Muscle layer of colon (tissue), 2 donors: ENCODE measurements at regions not wholly inside any gene's neighbourhood (a gene's known extent, or its start where the extent isn't known, plus 50 kb on each side); places are given as distances from the start of the nearest gene placed in this dataset.

Source experiments
- H3K27ac ChIP-seq: one replicate; pipeline ENCODE4 v1.7.0; 2013; ENCODE audit warnings: low read depth, mild to moderate bottlenecking, low read length, moderate library complexity
- H3K27me3 ChIP-seq, 2 donors: one replicate each; pipeline ENCODE4 v1.7.0; 2013; ENCODE audit warnings: low read length in 2 of 2, mild to moderate bottlenecking in 2 of 2; ENCODE audit not compliant: insufficient read depth in 2 of 2, control insufficient read depth in 1 of 2
- H3K36me3 ChIP-seq: one replicate; pipeline ENCODE4 v1.7.0; 2013; ENCODE audit warnings: mild to moderate bottlenecking, low read length; ENCODE audit not compliant: insufficient read depth
- H3K4me1 ChIP-seq: one replicate; pipeline ENCODE4 v1.7.0; 2013; ENCODE audit warnings: mild to moderate bottlenecking, low read length; ENCODE audit not compliant: insufficient read depth
- H3K4me3 ChIP-seq, 2 donors: one replicate each; pipeline ENCODE4 v1.7.0; 2013; ENCODE audit warnings: low read length in 2 of 2, low read depth in 1 of 2, mild to moderate bottlenecking in 1 of 2, moderate library complexity in 1 of 2
- H3K9ac ChIP-seq: one replicate; pipeline ENCODE4 v1.7.0; 2013; ENCODE audit warnings: low read length
- H3K9me3 ChIP-seq: one replicate; pipeline ENCODE4 v1.7.0; 2013; ENCODE audit warnings: mild to moderate bottlenecking, low read length
- donor health status: abdominal sarcoma.
- donor health status: Adenocarcinoma of cecum.

GRCh38 chr7:110105840-110106239 lies 985.1 kb upstream of the LRRN3 start:
- no peaks in the 10 kb centered on the region for H3K4me1 ChIP-seq
- no peaks in the 10 kb centered on the region for H3K9me3 ChIP-seq
- H3K4me3 ChIP-seq: no peak overlapping the region
- no peak overlapping the region for H3K9ac ChIP-seq
- H3K36me3 ChIP-seq: no peaks in the 10 kb centered on the region
- H3K27ac ChIP-seq: no peak overlapping the region
- H3K27me3 ChIP-seq: no peaks in the 10 kb centered on the region

DNA sequence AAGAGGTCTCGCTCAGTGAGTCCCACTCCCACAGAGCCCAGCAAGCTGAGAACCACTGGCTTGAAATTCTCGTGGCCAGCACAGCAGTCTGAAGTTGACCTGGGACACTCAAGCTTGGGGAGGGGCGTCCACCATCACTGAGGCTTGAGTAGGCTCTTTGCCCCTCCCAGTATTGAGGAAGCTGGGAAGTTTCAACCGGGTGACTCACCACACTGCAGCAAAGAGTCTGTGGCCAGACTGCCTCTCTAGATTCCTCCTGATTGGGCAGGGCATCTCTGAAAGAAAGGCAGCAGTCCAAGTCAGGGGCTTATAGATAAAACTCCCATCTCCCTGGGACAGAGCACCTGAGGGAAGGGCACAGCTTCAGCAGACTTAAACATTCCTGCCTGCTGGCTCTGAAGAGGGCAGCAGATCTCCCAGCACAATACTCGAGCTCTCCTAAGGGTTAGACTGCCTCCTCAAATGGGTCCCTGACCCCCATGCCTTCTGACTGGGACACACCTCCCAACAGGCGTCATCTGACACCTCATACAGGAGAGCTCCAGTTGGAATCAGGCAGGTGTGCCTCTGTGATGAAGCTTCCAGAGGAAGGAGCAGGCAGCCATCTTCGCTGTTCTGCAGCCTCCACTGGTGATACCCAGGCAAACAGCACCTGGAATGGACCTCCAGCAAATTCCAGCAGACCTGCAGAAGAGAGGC lies 970.9 kb upstream of the LRRN3 start:
- Histone ChIP-seq H3K36me3 (no peaks in the 10 kb centered on the region), H3K4me3 (no peak overlapping the region), H3K27ac (no peak overlapping the region), H3K27me3 (no peaks in the 10 kb centered on the region), H3K9ac (no peak overlapping the region), H3K4me1 (no peaks in the 10 kb centered on the region), H3K9me3 (no peaks in the 10 kb centered on the region)

DNA sequence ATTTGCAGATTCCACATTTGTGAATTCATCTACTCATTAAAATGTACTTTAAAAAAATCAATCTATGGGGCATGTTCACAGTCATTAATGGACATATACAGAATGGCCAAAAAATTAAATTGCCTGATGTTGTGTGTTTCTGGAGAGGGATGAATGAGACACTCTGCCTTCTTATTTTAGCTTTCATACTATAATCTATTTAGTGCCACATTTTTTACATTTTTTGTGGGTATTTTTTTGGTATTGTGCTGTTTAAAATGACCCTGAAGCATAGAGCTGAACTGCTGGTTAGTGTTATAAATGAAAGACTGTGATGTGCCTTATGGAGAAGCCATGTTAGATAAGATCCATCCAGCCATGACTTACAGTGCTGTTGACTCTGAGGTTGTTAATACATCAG lies 961.8 kb upstream of the LRRN3 start:
- Histone ChIP-seq H3K27ac (no peak overlapping the region), H3K4me3 (no peak overlapping the region), H3K9me3 (no peaks in the 10 kb centered on the region), H3K4me1 (no peaks in the 10 kb centered on the region), H3K36me3 (no peaks in the 10 kb centered on the region), H3K9ac (no peak overlapping the region), H3K27me3 (no peaks in the 10 kb centered on the region)

- Histone ChIP-seq H3K36me3 (no peaks in the 10 kb centered on the region), H3K9ac (no peak overlapping the region), H3K4me3 (no peak overlapping the region), H3K9me3 (no peaks in the 10 kb centered on the region), H3K27me3 (no peaks in the 10 kb centered on the region), H3K4me1 (no peaks in the 10 kb centered on the region), H3K27ac (no peak overlapping the region)
Observed at GRCh38 chr7:110130669-110131068, 960.3 kb upstream of the LRRN3 start.

DNA sequence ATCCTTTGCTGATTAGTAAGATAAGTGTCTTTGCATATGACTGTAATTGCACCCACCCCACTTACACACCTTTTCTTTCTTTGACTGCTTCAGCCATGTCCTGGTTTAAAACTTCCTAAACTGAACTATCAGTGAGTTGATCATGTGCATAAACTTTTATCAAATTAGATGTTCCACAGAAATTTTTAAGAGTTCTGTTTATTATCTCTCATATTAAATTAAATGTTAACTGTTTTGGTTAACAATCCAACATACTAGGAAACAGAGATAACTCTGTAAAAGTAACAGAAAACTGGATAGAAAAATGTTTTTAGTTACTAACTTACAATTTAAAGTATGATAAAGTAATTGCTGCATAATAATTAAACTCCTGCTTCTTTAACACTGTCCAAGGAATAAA lies 959.6 kb upstream of the LRRN3 start:
- Histone ChIP-seq H3K9ac (no peak overlapping the region), H3K9me3 (no peaks in the 10 kb centered on the region), H3K4me3 (no peak overlapping the region), H3K4me1 (no peaks in the 10 kb centered on the region), H3K36me3 (no peaks in the 10 kb centered on the region), H3K27me3 (no peaks in the 10 kb centered on the region), H3K27ac (no peak overlapping the region)

DNA sequence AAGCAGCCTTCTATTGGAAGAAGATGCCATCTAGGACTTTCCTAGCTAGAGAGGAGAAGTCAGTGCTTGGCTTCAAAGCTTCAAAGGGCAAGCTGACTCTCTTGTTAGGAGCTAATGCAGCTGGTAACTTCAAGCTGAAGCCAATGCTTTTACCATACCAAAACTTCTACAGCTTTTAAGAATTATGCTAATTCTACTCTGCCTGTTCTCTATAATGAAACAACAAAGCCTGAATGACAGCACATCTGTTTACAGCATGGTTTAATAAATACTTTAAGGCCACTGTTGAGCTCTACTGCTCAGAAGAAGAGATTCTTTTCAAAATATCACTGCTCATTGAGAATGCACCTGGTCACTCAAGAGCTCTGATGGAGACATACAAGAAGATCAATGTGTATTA lies 951.9 kb upstream of the LRRN3 start:
- H3K4me3 ChIP-seq: no peak overlapping the region
- H3K36me3 ChIP-seq: no peaks in the 10 kb centered on the region
- H3K9ac ChIP-seq: no peak overlapping the region
- H3K27me3 ChIP-seq: no peaks in the 10 kb centered on the region
- H3K9me3 ChIP-seq: no peaks in the 10 kb centered on the region
- H3K4me1 ChIP-seq: no peaks in the 10 kb centered on the region
- H3K27ac ChIP-seq: no peak overlapping the region

- Histone ChIP-seq H3K4me1 (no peaks in the 10 kb centered on the region), H3K36me3 (no peaks in the 10 kb centered on the region), H3K9me3 (no peaks in the 10 kb centered on the region), H3K9ac (no peak overlapping the region), H3K27me3 (no peaks in the 10 kb centered on the region), H3K27ac (no peak overlapping the region), H3K4me3 (no peak overlapping the region)
Observed at GRCh38 chr7:110142939-110143526, 947.9 kb upstream of the LRRN3 start.

DNA sequence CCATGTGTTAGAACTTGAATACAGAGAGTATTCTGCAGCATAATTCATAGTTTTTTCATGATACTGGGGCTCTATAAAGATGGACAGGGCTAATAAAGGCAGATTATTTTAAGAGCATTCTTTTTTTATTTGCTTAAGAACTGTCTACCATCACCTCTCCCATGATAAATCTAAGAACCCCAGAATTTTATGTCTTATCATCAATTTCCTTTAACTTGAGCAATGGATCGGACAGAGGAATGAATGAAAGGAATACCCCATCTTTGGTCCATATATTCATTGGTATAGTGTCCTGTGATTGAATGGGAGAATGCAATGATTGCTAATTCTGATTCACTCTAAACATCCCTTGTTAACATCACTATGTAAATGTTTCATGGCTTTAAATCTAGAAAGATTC lies 946.3 kb upstream of the LRRN3 start:
- Histone ChIP-seq H3K9me3 (no peaks in the 10 kb centered on the region), H3K4me3 (no peak overlapping the region), H3K36me3 (no peaks in the 10 kb centered on the region), H3K9ac (no peak overlapping the region), H3K27ac (no peak overlapping the region), H3K27me3 (no peaks in the 10 kb centered on the region), H3K4me1 (no peaks in the 10 kb centered on the region)

DNA sequence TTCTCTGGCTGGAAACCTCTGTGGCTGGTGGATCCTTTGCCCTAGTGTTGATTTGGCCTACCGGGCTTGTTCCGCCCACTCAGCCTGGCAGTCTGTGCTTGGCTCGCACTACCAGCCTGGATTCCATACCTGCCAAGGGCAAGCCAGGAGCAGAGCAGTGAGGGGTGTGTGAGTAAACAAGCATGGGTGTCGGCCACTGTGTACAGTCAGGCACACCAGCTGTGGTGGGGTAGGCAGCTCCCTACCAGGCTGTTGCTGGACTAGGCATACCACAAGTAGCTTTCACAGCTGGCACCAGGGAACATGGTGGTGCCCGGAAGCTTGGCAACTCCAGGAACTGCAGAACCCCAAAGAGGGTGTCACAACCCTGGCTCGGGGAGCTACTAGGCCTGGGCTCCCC lies 942.9 kb upstream of the LRRN3 start:
- Histone ChIP-seq H3K27ac (no peak overlapping the region), H3K36me3 (no peaks in the 10 kb centered on the region), H3K9me3 (no peaks in the 10 kb centered on the region), H3K4me1 (no peaks in the 10 kb centered on the region), H3K27me3 (no peaks in the 10 kb centered on the region), H3K4me3 (no peak overlapping the region), H3K9ac (no peak overlapping the region)

DNA sequence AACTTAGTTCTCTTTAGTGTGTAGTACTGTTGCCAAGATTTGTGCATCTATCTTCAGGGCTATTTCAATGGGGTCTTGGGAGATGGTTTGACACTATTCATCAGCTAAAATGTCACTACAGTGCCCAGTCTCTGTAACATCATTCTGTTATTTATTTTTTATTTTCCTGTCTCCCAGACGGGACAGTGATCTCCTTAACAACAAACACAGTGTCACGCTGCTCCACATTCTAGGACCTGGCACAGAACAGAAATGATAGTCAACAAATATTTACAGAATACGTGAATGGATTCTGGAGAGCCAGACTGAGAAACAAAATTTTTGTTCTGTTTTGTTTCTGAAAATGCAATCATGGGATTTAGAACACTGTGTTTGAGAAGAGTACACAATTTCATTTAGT lies 937.7 kb upstream of the LRRN3 start:
- H3K9ac ChIP-seq: no peak overlapping the region
- no peaks in the 10 kb centered on the region for H3K27me3 ChIP-seq
- H3K36me3 ChIP-seq: no peaks in the 10 kb centered on the region
- no peaks in the 10 kb centered on the region for H3K9me3 ChIP-seq
- no peak overlapping the region for H3K4me3 ChIP-seq
- no peak overlapping the region for H3K27ac ChIP-seq
- H3K4me1 ChIP-seq: no peaks in the 10 kb centered on the region

- H3K27me3 ChIP-seq: no peaks in the 10 kb centered on the region
- no peak overlapping the region for H3K9ac ChIP-seq
- H3K9me3 ChIP-seq: no peaks in the 10 kb centered on the region
- no peaks in the 10 kb centered on the region for H3K36me3 ChIP-seq
- H3K27ac ChIP-seq: no peak overlapping the region
- H3K4me3 ChIP-seq: no peak overlapping the region
- H3K4me1 ChIP-seq: no peaks in the 10 kb centered on the region
Observed at GRCh38 chr7:110156511-110156910, 934.4 kb upstream of the LRRN3 start.
